Effector memory CD8-positive, alpha-beta T cell (primary cell): ENCODE measurements at regions not wholly inside any gene's neighbourhood (a gene's known extent, or its start where the extent isn't known, plus 50 kb on each side); places are given as distances from the start of the nearest gene placed in this dataset.

Experiments
- ATAC-seq: fragments of 150-1000 bp; cut with Tn5 transposase; replicated peaks from 2 replicates; pipeline ENCODE4 v1.10.0; 2021; ENCODE audit warnings: mild to moderate bottlenecking, moderate library complexity
- DNase-seq, 3 experiments: peaks; one replicate each; pipeline ENCODE4 v3.0.0; 2021
- H3K27ac Mint-ChIP-seq, 2 donors: one replicate each; pipeline ENCODE4 v1.8.0; 2022; ENCODE audit warnings: mild to moderate bottlenecking in 2 of 2, mixed read lengths in 2 of 2, moderate library complexity in 2 of 2
- H3K27me3 Mint-ChIP-seq, 2 donors: one replicate each; pipeline ENCODE4 v1.8.0; 2022; ENCODE audit warnings: mixed read lengths in 2 of 2
- H3K36me3 Mint-ChIP-seq: one replicate; pipeline ENCODE4 v1.8.0; 2022; ENCODE audit warnings: mild to moderate bottlenecking, moderate library complexity, mixed read lengths; ENCODE audit not compliant: insufficient read depth
- H3K4me1 Mint-ChIP-seq, 2 donors: one replicate each; pipeline ENCODE4 v1.8.0; 2022; ENCODE audit warnings: low read depth in 2 of 2, mixed read lengths in 2 of 2
- H3K4me3 Mint-ChIP-seq, 2 donors: one replicate each; pipeline ENCODE4 v1.8.0; 2022; ENCODE audit warnings: mild to moderate bottlenecking in 2 of 2, mixed read lengths in 2 of 2, moderate library complexity in 2 of 2
- H3K9me3 Mint-ChIP-seq, 2 donors: one replicate each; pipeline ENCODE4 v1.8.0; 2022; ENCODE audit warnings: mixed read lengths in 2 of 2

- H3K4me1 Mint-ChIP-seq: peaks cover 1 to 4% of the 10 kb centered on the region in 2 donors
- H3K4me3 Mint-ChIP-seq: no peak overlapping the region
- no peak for DNase-seq
- no peaks in the 10 kb centered on the region for H3K27me3 Mint-ChIP-seq
- no peaks in the 10 kb centered on the region for H3K36me3 Mint-ChIP-seq
- H3K27ac Mint-ChIP-seq: no peak overlapping the region
- no peak for ATAC-seq
- H3K9me3 Mint-ChIP-seq: no peaks in the 10 kb centered on the region
These were observed 152.1 kb downstream of the SPP2 start for GRCh38 chr2:234202601-234203000.

- H3K4me3 Mint-ChIP-seq: no peak overlapping the region
- H3K27me3 Mint-ChIP-seq: no peaks in the 10 kb centered on the region
- H3K9me3 Mint-ChIP-seq: no peaks in the 10 kb centered on the region
- H3K36me3 Mint-ChIP-seq: no peaks in the 10 kb centered on the region
- H3K27ac Mint-ChIP-seq: no peak overlapping the region
- no peak for DNase-seq
- H3K4me1 Mint-ChIP-seq: peaks cover 1 to 4% of the 10 kb centered on the region in 2 donors
- ATAC-seq: no peak
These were observed 149.5 kb downstream of the SPP2 start for GRCh38 chr2:234199996-234200395.

- Mint-ChIP-seq H3K4me3 (no peak overlapping the region), H3K27me3 (no peaks in the 10 kb centered on the region), H3K4me1 (peaks cover 1 to 4% of the 10 kb centered on the region in 2 donors), H3K36me3 (no peaks in the 10 kb centered on the region), H3K9me3 (no peaks in the 10 kb centered on the region), H3K27ac (no peak overlapping the region)
- DNase-seq: no peak
- ATAC-seq: no peak
These were observed 148.5 kb downstream of the SPP2 start for GRCh38 chr2:234198976-234199375.

GRCh38 chr2:234195516-234195915, 145.0 kb downstream of the SPP2 start:
- H3K4me1 Mint-ChIP-seq: peaks cover under 1 to 1% of the 10 kb centered on the region in 2 donors
- ATAC-seq: no peak

GRCh38 chr2:234193977-234194563, 143.6 kb downstream of the SPP2 start:
- ATAC-seq (no peak), DNase-seq (no peak)
- Mint-ChIP-seq H3K4me1 (peaks cover 0 to 1% of the 10 kb centered on the region in 2 donors), H3K36me3 (no peaks in the 10 kb centered on the region), H3K4me3 (no peak overlapping the region), H3K27ac (no peak overlapping the region), H3K27me3 (peaks cover 0 to 3% of the 10 kb centered on the region in 2 donors), H3K9me3 (no peaks in the 10 kb centered on the region)

More at GRCh38 chr2:234195516-234195915, 145.0 kb downstream of the SPP2 start:
- Mint-ChIP-seq H3K27me3 (no peaks in the 10 kb centered on the region), H3K27ac (no peak overlapping the region), H3K9me3 (no peaks in the 10 kb centered on the region), H3K4me3 (no peak overlapping the region), H3K36me3 (no peaks in the 10 kb centered on the region)
- DNase-seq: no peak

GRCh38 chr2:234191819-234192407, 141.4 kb downstream of the SPP2 start:
- Mint-ChIP-seq H3K36me3 (no peaks in the 10 kb centered on the region), H3K4me1 (peaks cover 0 to 4% of the 10 kb centered on the region in 2 donors), H3K4me3 (no peak overlapping the region), H3K27ac (no peak overlapping the region), H3K9me3 (no peaks in the 10 kb centered on the region), H3K27me3 (peaks cover 0 to 12% of the 10 kb centered on the region in 2 donors)
- no peak for ATAC-seq
- DNase-seq: no peak

- Mint-ChIP-seq H3K27me3 (peaks cover 0 to 15% of the 10 kb centered on the region in 2 donors), H3K36me3 (no peaks in the 10 kb centered on the region), H3K9me3 (no peaks in the 10 kb centered on the region), H3K4me3 (no peak overlapping the region), H3K27ac (no peak overlapping the region), H3K4me1 (peaks cover 0 to 4% of the 10 kb centered on the region in 2 donors)
- DNase-seq (no peak), ATAC-seq (no peak)
These were observed 139.3 kb downstream of the SPP2 start for GRCh38 chr2:234189786-234190300.

- Mint-ChIP-seq H3K27ac (peak overlapping the region in 1 of 2 donors; percentile 50), H3K9me3 (no peaks in the 10 kb centered on the region), H3K36me3 (no peaks in the 10 kb centered on the region), H3K4me3 (no peak overlapping the region), H3K27me3 (peaks cover 0 to 21% of the 10 kb centered on the region in 2 donors), H3K4me1 (peaks cover 0 to 4% of the 10 kb centered on the region in 2 donors)
- no peak for ATAC-seq
- DNase-seq: no peak
These were observed 138.7 kb downstream of the SPP2 start for GRCh38 chr2:234189230-234189629.

GRCh38 chr2:234187646-234188174, 137.2 kb downstream of the SPP2 start:
- Mint-ChIP-seq H3K27ac (no peak overlapping the region), H3K4me3 (no peak overlapping the region), H3K27me3 (peaks cover 6 to 36% of the 10 kb centered on the region in 2 donors), H3K36me3 (peaks cover 4% of the 10 kb centered on the region), H3K9me3 (no peaks in the 10 kb centered on the region), H3K4me1 (peaks cover 0 to 4% of the 10 kb centered on the region in 2 donors)
- ATAC-seq (no peak), DNase-seq (no peak)

GRCh38 chr2:234181121-234181520, 130.6 kb downstream of the SPP2 start:
- Mint-ChIP-seq H3K9me3 (no peaks in the 10 kb centered on the region), H3K27ac (no peak overlapping the region), H3K27me3 (peaks cover 12 to 35% of the 10 kb centered on the region in 2 donors), H3K4me1 (peaks cover 0 to 2% of the 10 kb centered on the region in 2 donors), H3K4me3 (no peak overlapping the region), H3K36me3 (peaks cover 4% of the 10 kb centered on the region)
- no peak for ATAC-seq
- DNase-seq: no peak

- no peak for ATAC-seq
- Mint-ChIP-seq H3K4me3 (no peak overlapping the region), H3K27ac (no peak overlapping the region), H3K36me3 (peaks cover 4% of the 10 kb centered on the region), H3K27me3 (peaks cover 12 to 26% of the 10 kb centered on the region in 2 donors), H3K4me1 (peaks cover 0 to 2% of the 10 kb centered on the region in 2 donors), H3K9me3 (no peaks in the 10 kb centered on the region)
- no peak for DNase-seq
These were observed 128.5 kb downstream of the SPP2 start for GRCh38 chr2:234179031-234179363.

- no peak overlapping the region for H3K27ac Mint-ChIP-seq
- peaks cover 8 to 21% of the 10 kb centered on the region in 2 donors for H3K27me3 Mint-ChIP-seq
- no peaks in the 10 kb centered on the region for H3K9me3 Mint-ChIP-seq
- peaks cover 1% of the 10 kb centered on the region for H3K36me3 Mint-ChIP-seq
- ATAC-seq (no peak), DNase-seq (no peak)
- no peak overlapping the region for H3K4me3 Mint-ChIP-seq
- H3K4me1 Mint-ChIP-seq: peaks cover 0 to 2% of the 10 kb centered on the region in 2 donors
These were observed 128.0 kb downstream of the SPP2 start for GRCh38 chr2:234178330-234179030.

- Mint-ChIP-seq H3K27ac (no peak overlapping the region), H3K4me1 (peaks cover 0 to 2% of the 10 kb centered on the region in 2 donors), H3K4me3 (no peak overlapping the region), H3K9me3 (no peaks in the 10 kb centered on the region), H3K27me3 (peaks cover 0 to 13% of the 10 kb centered on the region in 2 donors), H3K36me3 (no peaks in the 10 kb centered on the region)
- ATAC-seq: no peak
- DNase-seq: no peak
These were observed 125.1 kb downstream of the SPP2 start for GRCh38 chr2:234175649-234176048.
